Glutamatergic neuron (in vitro differentiated cells): ENCODE measurements at regions not wholly inside any gene's neighbourhood (a gene's known extent, or its start where the extent isn't known, plus 50 kb on each side); places are given as distances from the start of the nearest gene placed in this dataset.
"Not testable (repeated sequence)": the region's sequence is repeated elsewhere in the genome, so short reads cannot be mapped to it uniquely, and the experiment has no call there.

Experiments used
- DNase-seq: peaks from one replicate; pipeline ENCODE4 v3.0.0; 2022
- H3K27ac Mint-ChIP-seq: one replicate; pipeline ENCODE4 v1.8.0; 2020; ENCODE audit warnings: mild to moderate bottlenecking, mixed read lengths, inconsistent platforms; ENCODE audit not compliant: unreplicated experiment
- H3K27me3 Mint-ChIP-seq: one replicate; pipeline ENCODE4 v1.8.0; 2020; ENCODE audit warnings: mild to moderate bottlenecking, moderate library complexity, mixed read lengths, inconsistent platforms; ENCODE audit not compliant: unreplicated experiment
- H3K36me3 Mint-ChIP-seq: one replicate; pipeline ENCODE4 v1.8.0; 2020; ENCODE audit warnings: mild to moderate bottlenecking, mixed read lengths, inconsistent platforms; ENCODE audit not compliant: unreplicated experiment
- H3K4me1 Mint-ChIP-seq: one replicate; pipeline ENCODE4 v1.8.0; 2020; ENCODE audit warnings: mild to moderate bottlenecking, low read depth, mixed read lengths, inconsistent platforms; ENCODE audit not compliant: unreplicated experiment
- H3K4me3 Mint-ChIP-seq: one replicate; pipeline ENCODE4 v1.8.0; 2020; ENCODE audit warnings: mild to moderate bottlenecking, mixed read lengths, inconsistent platforms; ENCODE audit not compliant: unreplicated experiment
- H3K9me3 Mint-ChIP-seq: one replicate; pipeline ENCODE4 v1.8.0; 2020; ENCODE audit warnings: mild to moderate bottlenecking, moderate library complexity, mixed read lengths, inconsistent platforms; ENCODE audit not compliant: unreplicated experiment
- TF ChIP-seq, protein P1 (sequence below): fragments of 200-600 bp; sonication (generic); IDR thresholded peaks from one replicate; pipeline ENCODE4 v1.5.0; 2021; ENCODE audit not compliant: partially characterized antibody, unreplicated experiment

DNA sequence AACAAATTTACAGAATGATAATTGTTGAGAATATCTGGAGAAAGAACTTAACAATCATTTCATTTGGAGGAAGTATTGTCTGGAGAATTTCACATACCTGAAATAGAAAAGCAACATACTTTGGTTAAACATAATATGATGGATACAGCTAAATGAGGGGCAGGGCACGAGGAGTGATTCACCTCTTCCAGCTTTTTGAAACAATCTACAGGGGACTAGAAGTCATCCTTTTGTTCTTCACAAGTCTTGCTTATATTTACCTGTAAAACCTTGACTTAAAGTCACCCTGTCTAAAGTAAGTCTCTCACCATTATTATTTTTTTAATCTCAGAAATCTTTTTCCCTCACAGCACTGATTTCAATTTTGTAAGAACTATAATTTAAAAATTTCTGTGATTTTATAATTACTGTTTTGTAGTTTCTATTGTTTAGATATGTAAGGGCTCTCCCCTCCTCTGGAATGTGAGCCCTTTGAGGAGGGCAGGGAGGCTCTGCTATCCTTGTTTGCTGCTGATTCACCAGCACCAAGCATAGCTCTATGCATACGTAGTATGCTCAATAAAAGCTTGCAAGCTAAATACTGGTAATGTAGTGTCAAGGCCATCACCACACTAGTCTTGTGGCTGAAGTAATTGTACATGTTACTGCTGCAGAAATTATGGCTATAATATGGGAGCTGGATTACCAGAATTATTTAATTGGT, 193.9 kb upstream of the THRB start:
- Mint-ChIP-seq H3K9me3 (no peaks in the 10 kb centered on the region), H3K4me1 (peaks cover 6% of the 10 kb centered on the region), H3K36me3 (no peaks in the 10 kb centered on the region), H3K27ac (no peak overlapping the region), H3K4me3 (no peak overlapping the region), H3K27me3 (peaks cover 1% of the 10 kb centered on the region)
- DNase-seq: no peak
- TF ChIP-seq, protein P1, sequence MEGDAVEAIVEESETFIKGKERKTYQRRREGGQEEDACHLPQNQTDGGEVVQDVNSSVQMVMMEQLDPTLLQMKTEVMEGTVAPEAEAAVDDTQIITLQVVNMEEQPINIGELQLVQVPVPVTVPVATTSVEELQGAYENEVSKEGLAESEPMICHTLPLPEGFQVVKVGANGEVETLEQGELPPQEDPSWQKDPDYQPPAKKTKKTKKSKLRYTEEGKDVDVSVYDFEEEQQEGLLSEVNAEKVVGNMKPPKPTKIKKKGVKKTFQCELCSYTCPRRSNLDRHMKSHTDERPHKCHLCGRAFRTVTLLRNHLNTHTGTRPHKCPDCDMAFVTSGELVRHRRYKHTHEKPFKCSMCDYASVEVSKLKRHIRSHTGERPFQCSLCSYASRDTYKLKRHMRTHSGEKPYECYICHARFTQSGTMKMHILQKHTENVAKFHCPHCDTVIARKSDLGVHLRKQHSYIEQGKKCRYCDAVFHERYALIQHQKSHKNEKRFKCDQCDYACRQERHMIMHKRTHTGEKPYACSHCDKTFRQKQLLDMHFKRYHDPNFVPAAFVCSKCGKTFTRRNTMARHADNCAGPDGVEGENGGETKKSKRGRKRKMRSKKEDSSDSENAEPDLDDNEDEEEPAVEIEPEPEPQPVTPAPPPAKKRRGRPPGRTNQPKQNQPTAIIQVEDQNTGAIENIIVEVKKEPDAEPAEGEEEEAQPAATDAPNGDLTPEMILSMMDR: no peak

DNA sequence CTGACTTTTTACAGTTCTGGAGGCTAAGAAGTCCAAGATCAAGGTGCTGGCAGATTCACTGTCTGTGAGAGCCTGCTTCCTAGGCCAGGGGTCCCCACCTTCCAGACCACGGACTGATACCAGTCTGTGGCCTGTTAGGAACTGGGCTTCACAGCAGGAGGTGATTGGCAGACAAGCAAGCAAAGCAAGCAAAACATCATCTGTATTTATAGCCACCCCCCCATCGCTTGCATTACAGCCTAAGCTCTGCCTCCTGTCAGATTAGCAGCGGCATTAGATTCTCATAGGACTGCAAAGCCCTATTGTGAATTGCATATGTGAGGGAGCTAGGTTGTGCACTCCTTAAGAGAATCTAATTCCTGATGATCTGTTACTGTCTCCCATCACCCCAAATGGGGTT, 194.7 kb upstream of the THRB start:
- Mint-ChIP-seq H3K36me3 (no peaks in the 10 kb centered on the region), H3K4me1 (peaks cover 6% of the 10 kb centered on the region), H3K9me3 (no peaks in the 10 kb centered on the region), H3K27me3 (peaks cover 1% of the 10 kb centered on the region), H3K4me3 (no peak overlapping the region), H3K27ac (no peak overlapping the region)
- TF ChIP-seq, protein P1: no peak
- no peak for DNase-seq

DNA sequence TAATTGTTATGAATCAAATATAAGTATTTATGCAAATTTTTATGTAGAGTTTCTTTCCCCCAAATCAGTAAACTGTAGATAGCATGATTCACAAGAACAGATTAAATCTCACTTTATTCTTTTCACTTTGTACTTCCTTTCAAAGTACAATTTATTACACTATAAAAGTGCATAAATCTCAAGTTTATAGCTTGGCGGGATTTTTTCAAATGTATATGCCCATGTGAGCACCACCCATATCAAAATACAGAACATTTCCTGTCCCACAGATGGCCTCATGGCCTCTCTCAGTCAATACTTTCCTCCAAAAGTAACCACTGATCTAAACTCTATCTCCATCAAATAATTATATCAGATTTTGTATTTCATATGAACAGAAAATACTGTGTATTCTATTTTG, 196.1 kb upstream of the THRB start:
- Mint-ChIP-seq H3K27ac (no peak overlapping the region), H3K27me3 (no peaks in the 10 kb centered on the region), H3K4me3 (no peak overlapping the region), H3K36me3 (no peaks in the 10 kb centered on the region), H3K9me3 (peaks cover 3% of the 10 kb centered on the region), H3K4me1 (no peaks in the 10 kb centered on the region)
- DNase-seq: no peak
- TF ChIP-seq, protein P1: no peak

DNA sequence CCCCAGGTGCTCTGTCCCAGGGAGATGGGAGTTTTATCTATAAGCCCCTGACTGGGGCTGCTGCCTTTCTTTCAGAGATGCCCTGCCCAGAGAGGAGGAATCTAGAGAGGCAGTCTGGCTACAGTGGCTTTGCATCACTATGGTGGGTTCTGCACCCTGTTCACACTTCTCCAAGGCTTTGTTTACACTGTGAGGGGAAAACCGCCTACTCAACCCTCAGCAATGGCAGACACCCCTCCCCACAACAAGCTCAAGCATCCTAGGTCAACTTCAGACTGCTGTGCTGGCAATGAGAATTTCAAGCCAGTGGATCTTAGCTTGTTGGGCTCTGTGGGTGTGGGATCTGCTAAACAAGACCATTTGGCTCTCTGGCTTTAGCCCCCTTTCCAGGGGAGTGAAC, 204.4 kb upstream of the THRB start:
- not testable (repeated sequence) for H3K27ac Mint-ChIP-seq, H3K4me3 Mint-ChIP-seq, DNase-seq, H3K36me3 Mint-ChIP-seq, H3K27me3 Mint-ChIP-seq, H3K9me3 Mint-ChIP-seq, H3K4me1 Mint-ChIP-seq

DNA sequence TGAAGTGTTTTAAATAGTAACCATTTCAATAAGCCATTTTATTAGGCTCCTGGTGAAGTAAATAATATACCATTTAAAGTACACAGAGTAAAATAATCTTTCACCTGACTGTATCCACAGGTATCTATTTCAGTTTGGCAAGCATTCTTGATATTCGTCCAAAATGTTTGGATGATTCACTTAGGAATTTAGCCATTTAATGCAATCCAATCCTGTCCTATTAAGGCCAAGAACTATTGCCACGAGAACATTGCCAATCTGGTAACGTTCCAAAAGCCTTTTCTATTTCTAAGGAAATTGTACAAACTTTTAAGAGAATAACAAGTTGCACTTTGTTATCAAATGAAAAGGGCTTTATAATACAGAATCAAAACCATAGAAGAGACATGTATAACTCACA, 209.8 kb upstream of the THRB start:
- Mint-ChIP-seq H3K9me3 (peaks cover 2% of the 10 kb centered on the region), H3K4me1 (no peaks in the 10 kb centered on the region), H3K4me3 (no peak overlapping the region), H3K27ac (no peak overlapping the region), H3K36me3 (no peaks in the 10 kb centered on the region), H3K27me3 (peaks cover 2% of the 10 kb centered on the region)
- TF ChIP-seq, protein P1: no peak
- no peak for DNase-seq
